GM12872 (cell line): ENCODE measurements at regions not wholly inside any gene's neighbourhood (a gene's known extent, or its start where the extent isn't known, plus 50 kb on each side); places are given as distances from the start of the nearest gene placed in this dataset.

ENCODE experiments used
- TF ChIP-seq, protein P1 (sequence below): IDR thresholded peaks from 3 replicates; pipeline ENCODE4 v1.5.1; 2011; ENCODE audit warnings: low read depth, mild to moderate bottlenecking, low read length, moderate library complexity; ENCODE audit not compliant: insufficient read depth

DNA sequence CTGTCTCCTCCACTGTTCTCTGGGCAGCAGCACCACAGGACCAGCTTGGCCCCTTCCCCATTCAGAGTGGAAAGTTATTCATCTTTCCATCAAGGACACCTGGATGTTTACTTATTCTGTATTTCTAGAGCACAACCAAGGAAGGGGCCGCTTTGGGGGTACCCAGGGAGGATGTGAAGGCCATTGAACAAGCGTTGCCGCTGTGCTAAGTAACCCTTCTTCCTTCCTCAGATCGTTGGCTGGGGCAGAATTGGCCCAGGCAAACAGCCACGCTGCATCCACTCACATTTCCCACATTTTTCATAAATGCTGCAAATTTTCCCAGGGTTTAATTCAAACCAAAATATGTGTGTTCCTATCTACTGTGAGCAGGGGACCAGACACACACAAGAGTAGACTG is 76.2 kb upstream of the NPAS2 start:
- TF ChIP-seq, protein P1, sequence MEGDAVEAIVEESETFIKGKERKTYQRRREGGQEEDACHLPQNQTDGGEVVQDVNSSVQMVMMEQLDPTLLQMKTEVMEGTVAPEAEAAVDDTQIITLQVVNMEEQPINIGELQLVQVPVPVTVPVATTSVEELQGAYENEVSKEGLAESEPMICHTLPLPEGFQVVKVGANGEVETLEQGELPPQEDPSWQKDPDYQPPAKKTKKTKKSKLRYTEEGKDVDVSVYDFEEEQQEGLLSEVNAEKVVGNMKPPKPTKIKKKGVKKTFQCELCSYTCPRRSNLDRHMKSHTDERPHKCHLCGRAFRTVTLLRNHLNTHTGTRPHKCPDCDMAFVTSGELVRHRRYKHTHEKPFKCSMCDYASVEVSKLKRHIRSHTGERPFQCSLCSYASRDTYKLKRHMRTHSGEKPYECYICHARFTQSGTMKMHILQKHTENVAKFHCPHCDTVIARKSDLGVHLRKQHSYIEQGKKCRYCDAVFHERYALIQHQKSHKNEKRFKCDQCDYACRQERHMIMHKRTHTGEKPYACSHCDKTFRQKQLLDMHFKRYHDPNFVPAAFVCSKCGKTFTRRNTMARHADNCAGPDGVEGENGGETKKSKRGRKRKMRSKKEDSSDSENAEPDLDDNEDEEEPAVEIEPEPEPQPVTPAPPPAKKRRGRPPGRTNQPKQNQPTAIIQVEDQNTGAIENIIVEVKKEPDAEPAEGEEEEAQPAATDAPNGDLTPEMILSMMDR = no peak

DNA sequence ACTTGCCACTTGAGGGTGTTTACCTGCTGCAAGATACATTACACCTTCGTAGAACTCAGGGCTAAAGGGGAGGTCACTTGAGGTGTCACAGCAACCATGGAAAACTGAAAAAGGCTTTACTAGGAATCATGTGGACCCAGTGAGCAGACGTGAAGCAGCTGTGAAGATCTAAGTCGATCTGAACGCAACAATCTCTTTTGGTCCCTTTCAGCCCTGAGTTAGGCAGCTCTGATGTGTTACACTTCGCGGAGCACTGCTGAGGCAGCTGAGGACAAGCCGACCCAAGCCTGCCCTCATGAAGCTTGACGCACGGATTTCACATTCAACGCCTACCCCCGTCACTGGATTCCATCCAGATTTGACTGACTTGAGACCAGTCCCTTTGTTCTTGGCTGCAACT is 75.8 kb upstream of the NPAS2 start:
- TF ChIP-seq, protein P1 = no peak

DNA sequence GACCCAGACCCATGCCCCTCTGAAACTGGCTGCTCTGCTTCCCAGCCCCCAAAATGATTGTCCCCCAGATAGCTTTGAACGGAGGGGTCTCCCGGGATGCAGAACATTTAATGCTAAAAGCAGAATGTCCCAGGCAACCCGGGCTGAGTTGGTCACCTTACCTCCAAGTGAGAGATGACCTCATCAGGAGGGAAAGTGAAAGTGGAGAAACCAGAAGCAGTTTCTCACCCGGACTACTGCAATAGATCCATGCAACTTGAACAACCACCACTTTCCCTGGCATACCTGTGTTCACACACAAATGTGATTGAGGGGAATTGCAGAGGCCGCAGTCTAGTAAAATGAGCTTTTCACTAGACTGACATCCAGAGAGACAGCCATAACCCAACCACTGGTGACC is 75.3 kb upstream of the NPAS2 start:
- TF ChIP-seq, protein P1 = no peak

DNA sequence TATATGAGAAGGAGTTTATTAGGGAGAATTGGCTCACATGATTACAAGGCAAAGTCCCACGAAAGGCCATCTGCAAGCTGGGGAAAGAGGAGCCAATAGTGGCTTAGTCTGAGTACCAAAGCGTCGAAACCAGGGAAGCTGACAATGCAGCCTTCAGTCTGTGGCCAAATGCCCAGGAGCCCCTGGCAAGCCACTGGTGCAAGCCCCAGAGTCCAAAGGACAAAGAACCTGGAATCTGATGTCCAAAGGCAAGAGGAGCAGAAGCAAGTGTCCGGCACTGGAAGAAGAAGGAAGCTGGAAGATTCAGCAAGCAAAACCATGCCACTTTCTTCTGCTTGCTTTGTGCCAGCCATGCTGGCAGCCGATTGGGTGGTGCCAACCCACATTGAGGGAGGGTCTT is 74.3 kb upstream of the NPAS2 start:
- TF ChIP-seq, protein P1 = no peak

DNA sequence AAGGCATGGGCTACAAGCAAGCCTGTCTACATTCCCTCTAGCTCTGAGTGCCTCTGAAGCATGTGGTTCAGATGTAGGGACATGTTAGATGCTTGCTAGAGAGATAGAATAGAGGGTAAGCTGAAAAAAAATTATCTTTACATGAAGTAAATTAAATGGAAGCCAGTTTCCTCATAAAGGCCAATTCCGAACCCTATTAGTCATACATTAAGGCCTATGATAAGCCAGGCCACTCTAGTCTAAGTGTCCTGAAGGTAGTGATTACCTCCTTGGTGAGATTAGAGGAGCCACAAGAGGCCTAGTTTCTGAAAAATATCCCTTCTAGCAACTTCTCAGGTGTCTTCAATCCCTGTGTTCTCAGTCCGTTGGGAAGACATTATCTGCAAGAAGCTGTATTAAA is 72.4 kb upstream of the NPAS2 start:
- TF ChIP-seq, protein P1 = no peak

DNA sequence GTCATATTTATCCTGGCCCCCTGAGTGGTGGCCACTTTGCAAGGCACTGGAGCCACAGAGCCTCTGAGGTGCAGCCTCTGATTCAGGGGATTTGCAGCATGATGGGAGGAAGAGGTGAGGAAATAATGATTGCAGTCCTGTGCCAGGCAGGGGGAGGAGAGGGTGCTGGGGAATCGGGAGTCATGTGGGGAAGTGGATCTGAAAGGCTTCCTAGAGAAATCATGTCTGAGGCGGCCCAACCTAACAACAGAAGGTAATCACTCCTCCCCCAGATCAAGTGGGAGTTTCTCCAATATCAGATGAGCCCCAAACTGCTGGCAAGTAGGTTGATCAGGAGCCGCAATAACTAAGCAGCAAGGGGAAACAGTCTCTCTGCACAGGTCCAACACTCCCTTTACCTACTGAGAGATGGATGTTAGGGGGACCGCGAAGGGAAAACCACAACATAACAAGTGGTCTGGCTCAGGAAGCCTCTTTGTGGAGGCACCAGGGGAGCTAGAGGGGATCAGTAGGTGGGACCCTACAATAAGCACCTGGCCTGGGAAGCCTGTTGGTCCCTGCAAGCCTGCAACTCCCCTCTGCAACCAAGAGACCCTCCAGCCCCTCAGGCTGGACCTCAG is 71.8 kb upstream of the NPAS2 start:
- TF ChIP-seq, protein P1 = no peak

DNA sequence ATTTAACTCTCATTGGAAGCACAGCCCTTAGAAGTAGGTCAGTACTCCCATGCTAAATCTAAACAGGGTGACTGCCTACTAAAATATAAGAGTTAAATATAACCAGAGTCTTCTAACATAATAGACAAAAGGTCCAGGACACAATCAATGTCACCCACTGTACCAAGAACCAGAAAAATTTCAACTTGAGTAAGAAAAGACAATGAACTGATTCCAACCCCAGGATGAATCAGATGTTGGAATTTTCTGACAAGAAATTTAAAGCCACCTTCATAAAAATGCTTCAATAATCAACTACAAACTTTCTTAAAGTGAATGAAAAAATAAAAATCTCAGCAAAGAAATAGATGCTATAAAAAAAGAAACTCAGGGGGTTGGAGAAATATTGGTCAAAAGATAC is 71.3 kb upstream of the NPAS2 start:
- TF ChIP-seq, protein P1 = no peak
